SK-N-SH treated with all-trans-retinoic acid at 6 μM for 48 hours (cell line): ENCODE measurements at regions not wholly inside any gene's neighbourhood (a gene's known extent, or its start where the extent isn't known, plus 50 kb on each side); places are given as distances from the start of the nearest gene placed in this dataset.

Source experiments
- ATAC-seq: fragments of 200-7000 bp; cut with Tn5 transposase; 3 replicates; pipeline ENCODE4 v1.9.1; 2020; ENCODE audit warnings: mild to moderate bottlenecking, moderate library complexity
- ARNTL ChIP-seq: fragments of 450-650 bp; formaldehyde crosslinking; IDR thresholded peaks from 2 replicates; pipeline ENCODE4 v1.5.0; 2020; ENCODE audit warnings: low read depth, mild to moderate bottlenecking, moderate library complexity, borderline replicate concordance
- BACH2 ChIP-seq: fragments of 250-450 bp; sonication (Bioruptor Pico); IDR thresholded peaks from 2 replicates; pipeline ENCODE4 v1.9.0; 2021; ENCODE audit warnings: mild to moderate bottlenecking, borderline replicate concordance
- CREB5 ChIP-seq: fragments of 250-450 bp; sonication (Bioruptor Pico); IDR thresholded peaks from 2 replicates; pipeline ENCODE4 v1.5.1; 2020; ENCODE audit warnings: low read depth, mild to moderate bottlenecking, moderate library complexity
- CSDC2 ChIP-seq: fragments of 250-450 bp; sonication (Bioruptor Pico); IDR thresholded peaks from 2 replicates; pipeline ENCODE4 v1.5.0; 2020; ENCODE audit warnings: mild to moderate bottlenecking, moderate library complexity
- ESRRG ChIP-seq: fragments of 250-450 bp; sonication (Bioruptor Pico); IDR thresholded peaks from 2 replicates; pipeline ENCODE4 v1.6.1; 2021; ENCODE audit warnings: mild to moderate bottlenecking
- GLIS3 ChIP-seq: fragments of 250-450 bp; sonication (Bioruptor Pico); IDR thresholded peaks from 2 replicates; pipeline ENCODE4 v1.5.0; 2020; ENCODE audit warnings: mild to moderate bottlenecking, moderate library complexity
- ISL1 ChIP-seq: fragments of 250-450 bp; sonication (Bioruptor Pico); IDR thresholded peaks from 2 replicates; pipeline ENCODE4 v2.1.2; 2022; ENCODE audit warnings: mild to moderate bottlenecking, moderate library complexity
- OSR1 ChIP-seq: fragments of 250-450 bp; sonication (Bioruptor Pico); IDR thresholded peaks from 2 replicates; pipeline ENCODE4 v1.8.0; 2022; ENCODE audit warnings: moderate library complexity, mild to moderate bottlenecking, inconsistent platforms
- RARB ChIP-seq: fragments of 250-450 bp; sonication (Bioruptor Pico); IDR thresholded peaks from 2 replicates; pipeline ENCODE4 v1.8.0; 2021; ENCODE audit warnings: mild to moderate bottlenecking, moderate library complexity
- SNAI2 ChIP-seq: fragments of 250-450 bp; sonication (Bioruptor Pico); IDR thresholded peaks from 2 replicates; pipeline ENCODE4 v1.5.0; 2020; ENCODE audit warnings: mild to moderate bottlenecking, moderate library complexity
- TCF4 ChIP-seq: fragments of 250-450 bp; sonication (Bioruptor Pico); IDR thresholded peaks from 2 replicates; pipeline ENCODE4 v1.8.0; 2021; ENCODE audit warnings: mild to moderate bottlenecking, moderate library complexity, borderline replicate concordance
- TOX ChIP-seq: fragments of 250-450 bp; sonication (Bioruptor Pico); IDR thresholded peaks from 2 replicates; pipeline ENCODE4 v1.8.0; 2021; ENCODE audit warnings: mild to moderate bottlenecking, moderate library complexity, borderline replicate concordance
- ZC3H10 ChIP-seq: fragments of 250-450 bp; sonication (Bioruptor Pico); IDR thresholded peaks from 2 replicates; pipeline ENCODE4 v1.5.1; 2021; ENCODE audit warnings: mild to moderate bottlenecking, moderate library complexity
- ZFP3 ChIP-seq: fragments of 250-450 bp; sonication (Bioruptor Pico); IDR thresholded peaks from 2 replicates; pipeline ENCODE4 v1.5.0; 2020; ENCODE audit warnings: mild to moderate bottlenecking, moderate library complexity
- ZFP30 ChIP-seq: fragments of 450-650 bp; formaldehyde crosslinking; IDR thresholded peaks from 2 replicates; pipeline ENCODE4 v1.5.0; 2022; ENCODE audit warnings: mild to moderate bottlenecking, moderate library complexity
- ZNF565 ChIP-seq: fragments of 450-650 bp; formaldehyde crosslinking; conservative IDR thresholded peaks from 2 replicates; pipeline ENCODE4 v1.5.0; 2020; ENCODE audit warnings: low read depth, mild to moderate bottlenecking, moderate library complexity
- ZNF8 ChIP-seq: fragments of 450-650 bp; formaldehyde crosslinking; IDR thresholded peaks from 2 replicates; pipeline ENCODE4 v1.5.0; 2020; ENCODE audit warnings: mild to moderate bottlenecking, moderate library complexity
- TF ChIP-seq, protein P1 (sequence below): fragments of 250-450 bp; sonication (Bioruptor Pico); IDR thresholded peaks from 2 replicates; pipeline ENCODE4 v1.5.0; 2020; ENCODE audit warnings: mild to moderate bottlenecking, moderate library complexity
- TF ChIP-seq, protein P2 (sequence below): fragments of 250-450 bp; sonication (Bioruptor Pico); IDR thresholded peaks from 2 replicates; pipeline ENCODE4 v1.5.1; 2021; ENCODE audit warnings: mild to moderate bottlenecking, moderate library complexity
- TF ChIP-seq, protein P3 (sequence below): fragments of 250-450 bp; sonication (Bioruptor Pico); IDR thresholded peaks from 2 replicates; pipeline ENCODE4 v1.8.0; 2021; ENCODE audit warnings: low read depth, mild to moderate bottlenecking, moderate library complexity, borderline replicate concordance
- TF ChIP-seq, protein P4 (sequence below): fragments of 250-450 bp; sonication (Bioruptor Pico); IDR thresholded peaks from 2 replicates; pipeline ENCODE4 v1.8.0; 2020; ENCODE audit warnings: mild to moderate bottlenecking, moderate library complexity, borderline replicate concordance

- ATAC-seq = no peak
- TF ChIP-seq ZNF565 (CRISPR knock-in tag) (no peak), ESRRG (CRISPR knock-in tag) (no peak), RARB (CRISPR knock-in tag) (no peak), CREB5 (CRISPR knock-in tag) (no peak), ZFP3 (CRISPR knock-in tag) (no peak), GLIS3 (CRISPR knock-in tag) (no peak), CSDC2 (CRISPR knock-in tag) (no peak), OSR1 (CRISPR knock-in tag) (no peak), ZFP30 (no peak), ZNF8 (CRISPR knock-in tag) (no peak), TCF4 (no peak), ZC3H10 (CRISPR knock-in tag) (no peak), ARNTL (CRISPR knock-in tag) (no peak)
- TF ChIP-seq, protein P1, sequence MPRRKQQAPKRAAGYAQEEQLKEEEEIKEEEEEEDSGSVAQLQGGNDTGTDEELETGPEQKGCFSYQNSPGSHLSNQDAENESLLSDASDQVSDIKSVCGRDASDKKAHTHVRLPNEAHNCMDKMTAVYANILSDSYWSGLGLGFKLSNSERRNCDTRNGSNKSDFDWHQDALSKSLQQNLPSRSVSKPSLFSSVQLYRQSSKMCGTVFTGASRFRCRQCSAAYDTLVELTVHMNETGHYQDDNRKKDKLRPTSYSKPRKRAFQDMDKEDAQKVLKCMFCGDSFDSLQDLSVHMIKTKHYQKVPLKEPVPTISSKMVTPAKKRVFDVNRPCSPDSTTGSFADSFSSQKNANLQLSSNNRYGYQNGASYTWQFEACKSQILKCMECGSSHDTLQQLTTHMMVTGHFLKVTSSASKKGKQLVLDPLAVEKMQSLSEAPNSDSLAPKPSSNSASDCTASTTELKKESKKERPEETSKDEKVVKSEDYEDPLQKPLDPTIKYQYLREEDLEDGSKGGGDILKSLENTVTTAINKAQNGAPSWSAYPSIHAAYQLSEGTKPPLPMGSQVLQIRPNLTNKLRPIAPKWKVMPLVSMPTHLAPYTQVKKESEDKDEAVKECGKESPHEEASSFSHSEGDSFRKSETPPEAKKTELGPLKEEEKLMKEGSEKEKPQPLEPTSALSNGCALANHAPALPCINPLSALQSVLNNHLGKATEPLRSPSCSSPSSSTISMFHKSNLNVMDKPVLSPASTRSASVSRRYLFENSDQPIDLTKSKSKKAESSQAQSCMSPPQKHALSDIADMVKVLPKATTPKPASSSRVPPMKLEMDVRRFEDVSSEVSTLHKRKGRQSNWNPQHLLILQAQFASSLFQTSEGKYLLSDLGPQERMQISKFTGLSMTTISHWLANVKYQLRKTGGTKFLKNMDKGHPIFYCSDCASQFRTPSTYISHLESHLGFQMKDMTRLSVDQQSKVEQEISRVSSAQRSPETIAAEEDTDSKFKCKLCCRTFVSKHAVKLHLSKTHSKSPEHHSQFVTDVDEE (CRISPR knock-in tag) = no peak
Measured at GRCh38 chr2:41087946-41088345, 636.1 kb upstream of the SLC8A1 start.

- ATAC-seq = no peak
- no peak for TF ChIP-seq ZC3H10 (CRISPR knock-in tag)
- no peak for TF ChIP-seq BACH2 (CRISPR knock-in tag)
- no peak for TF ChIP-seq CSDC2 (CRISPR knock-in tag)
- TF ChIP-seq, protein P1 (CRISPR knock-in tag) = no peak
- TF ChIP-seq, protein P2, sequence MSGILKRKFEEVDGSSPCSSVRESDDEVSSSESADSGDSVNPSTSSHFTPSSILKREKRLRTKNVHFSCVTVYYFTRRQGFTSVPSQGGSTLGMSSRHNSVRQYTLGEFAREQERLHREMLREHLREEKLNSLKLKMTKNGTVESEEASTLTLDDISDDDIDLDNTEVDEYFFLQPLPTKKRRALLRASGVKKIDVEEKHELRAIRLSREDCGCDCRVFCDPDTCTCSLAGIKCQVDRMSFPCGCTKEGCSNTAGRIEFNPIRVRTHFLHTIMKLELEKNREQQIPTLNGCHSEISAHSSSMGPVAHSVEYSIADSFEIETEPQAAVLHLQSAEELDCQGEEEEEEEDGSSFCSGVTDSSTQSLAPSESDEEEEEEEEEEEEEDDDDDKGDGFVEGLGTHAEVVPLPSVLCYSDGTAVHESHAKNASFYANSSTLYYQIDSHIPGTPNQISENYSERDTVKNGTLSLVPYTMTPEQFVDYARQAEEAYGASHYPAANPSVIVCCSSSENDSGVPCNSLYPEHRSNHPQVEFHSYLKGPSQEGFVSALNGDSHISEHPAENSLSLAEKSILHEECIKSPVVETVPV (CRISPR knock-in tag) = no peak
- no peak for TF ChIP-seq GLIS3 (CRISPR knock-in tag)
- TF ChIP-seq ISL1 = no peak
- no peak for TF ChIP-seq ZNF8 (CRISPR knock-in tag)
- TF ChIP-seq, protein P3, sequence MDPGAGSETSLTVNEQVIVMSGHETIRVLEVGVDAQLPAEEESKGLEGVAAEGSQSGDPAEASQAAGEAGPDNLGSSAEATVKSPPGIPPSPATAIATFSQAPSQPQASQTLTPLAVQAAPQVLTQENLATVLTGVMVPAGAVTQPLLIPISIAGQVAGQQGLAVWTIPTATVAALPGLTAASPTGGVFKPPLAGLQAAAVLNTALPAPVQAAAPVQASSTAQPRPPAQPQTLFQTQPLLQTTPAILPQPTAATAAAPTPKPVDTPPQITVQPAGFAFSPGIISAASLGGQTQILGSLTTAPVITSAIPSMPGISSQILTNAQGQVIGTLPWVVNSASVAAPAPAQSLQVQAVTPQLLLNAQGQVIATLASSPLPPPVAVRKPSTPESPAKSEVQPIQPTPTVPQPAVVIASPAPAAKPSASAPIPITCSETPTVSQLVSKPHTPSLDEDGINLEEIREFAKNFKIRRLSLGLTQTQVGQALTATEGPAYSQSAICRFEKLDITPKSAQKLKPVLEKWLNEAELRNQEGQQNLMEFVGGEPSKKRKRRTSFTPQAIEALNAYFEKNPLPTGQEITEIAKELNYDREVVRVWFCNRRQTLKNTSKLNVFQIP (CRISPR knock-in tag) = no peak
- TF ChIP-seq TOX (CRISPR knock-in tag) = no peak
- TF ChIP-seq TCF4 = no peak
- no peak for TF ChIP-seq CREB5 (CRISPR knock-in tag)
- TF ChIP-seq ZFP3 (CRISPR knock-in tag) = no peak
- no peak for TF ChIP-seq OSR1 (CRISPR knock-in tag)
- TF ChIP-seq SNAI2 = no peak
- TF ChIP-seq ESRRG (CRISPR knock-in tag) = no peak
- no peak for TF ChIP-seq ZNF565 (CRISPR knock-in tag)
- no peak for TF ChIP-seq RARB (CRISPR knock-in tag)
- TF ChIP-seq, protein P4, sequence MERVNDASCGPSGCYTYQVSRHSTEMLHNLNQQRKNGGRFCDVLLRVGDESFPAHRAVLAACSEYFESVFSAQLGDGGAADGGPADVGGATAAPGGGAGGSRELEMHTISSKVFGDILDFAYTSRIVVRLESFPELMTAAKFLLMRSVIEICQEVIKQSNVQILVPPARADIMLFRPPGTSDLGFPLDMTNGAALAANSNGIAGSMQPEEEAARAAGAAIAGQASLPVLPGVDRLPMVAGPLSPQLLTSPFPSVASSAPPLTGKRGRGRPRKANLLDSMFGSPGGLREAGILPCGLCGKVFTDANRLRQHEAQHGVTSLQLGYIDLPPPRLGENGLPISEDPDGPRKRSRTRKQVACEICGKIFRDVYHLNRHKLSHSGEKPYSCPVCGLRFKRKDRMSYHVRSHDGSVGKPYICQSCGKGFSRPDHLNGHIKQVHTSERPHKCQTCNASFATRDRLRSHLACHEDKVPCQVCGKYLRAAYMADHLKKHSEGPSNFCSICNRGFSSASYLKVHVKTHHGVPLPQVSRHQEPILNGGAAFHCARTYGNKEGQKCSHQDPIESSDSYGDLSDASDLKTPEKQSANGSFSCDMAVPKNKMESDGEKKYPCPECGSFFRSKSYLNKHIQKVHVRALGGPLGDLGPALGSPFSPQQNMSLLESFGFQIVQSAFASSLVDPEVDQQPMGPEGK (CRISPR knock-in tag) = no peak
Measured at GRCh38 chr2:41101281-41101680, 649.4 kb upstream of the SLC8A1 start.
